GM21515 (cell line): ENCODE measurements at regions not wholly inside any gene's neighbourhood (a gene's known extent, or its start where the extent isn't known, plus 50 kb on each side); places are given as distances from the start of the nearest gene placed in this dataset.

Source experiments
- ATAC-seq: cut with Tn5 transposase; IDR thresholded peaks from one replicate; pipeline ENCODE4 v1.9.1; 2021; ENCODE audit not compliant: unreplicated experiment

DNA sequence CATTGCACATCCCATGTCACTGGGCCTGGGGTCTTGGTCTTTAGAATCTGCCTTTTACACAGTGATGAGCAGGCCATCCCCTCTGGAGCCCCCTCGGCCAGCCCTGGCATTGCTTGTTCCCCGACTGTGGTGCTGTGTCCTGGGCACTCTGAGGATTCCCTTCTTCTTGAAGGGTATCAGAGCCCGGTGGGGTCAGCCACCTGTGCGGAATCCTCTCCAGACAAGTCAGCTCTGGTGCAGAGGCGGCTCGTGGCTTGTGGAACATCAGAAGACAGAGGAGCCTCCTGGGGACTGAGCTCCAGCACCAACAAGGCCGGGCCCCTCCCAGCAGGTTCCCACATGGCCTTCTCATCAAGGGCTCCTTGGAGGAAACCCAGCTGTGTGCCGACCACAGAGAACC lies 57.9 kb upstream of the AJAP1 start:
- no peak for ATAC-seq

- no peak for ATAC-seq
Observed at GRCh38 chr1:4597020-4597419, 57.4 kb upstream of the AJAP1 start.

GRCh38 chr1:4598561-4598960 lies 55.8 kb upstream of the AJAP1 start:
- no peak for ATAC-seq

- no peak for ATAC-seq
Observed at GRCh38 chr1:4599521-4599920, 54.9 kb upstream of the AJAP1 start.

DNA sequence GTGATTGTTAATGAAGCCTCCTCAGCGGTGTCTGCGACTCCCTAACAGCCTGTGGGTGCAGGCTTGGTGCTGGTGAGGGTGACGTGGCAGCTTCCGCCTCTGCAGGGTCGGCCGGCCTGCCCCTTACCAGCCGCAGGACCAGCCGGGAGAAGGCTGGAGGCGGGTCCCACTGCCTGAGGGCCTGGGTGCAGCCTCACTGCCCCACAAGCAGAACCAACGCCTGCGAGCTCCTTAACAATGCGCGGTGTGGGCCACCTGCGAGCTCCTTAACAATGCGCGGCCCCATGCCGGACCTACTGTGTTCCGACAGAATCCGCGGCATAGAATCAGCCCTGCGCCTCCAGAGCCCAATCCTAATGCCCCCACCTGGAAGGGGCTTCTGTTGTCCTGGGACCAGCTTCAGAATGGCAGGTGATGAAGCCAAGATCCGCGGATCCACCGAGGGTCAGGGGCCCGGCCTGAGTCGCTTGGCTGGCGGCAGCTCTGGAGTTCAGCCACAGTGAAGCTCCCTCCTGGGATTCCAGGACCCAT lies 54.4 kb upstream of the AJAP1 start:
- no peak for ATAC-seq

DNA sequence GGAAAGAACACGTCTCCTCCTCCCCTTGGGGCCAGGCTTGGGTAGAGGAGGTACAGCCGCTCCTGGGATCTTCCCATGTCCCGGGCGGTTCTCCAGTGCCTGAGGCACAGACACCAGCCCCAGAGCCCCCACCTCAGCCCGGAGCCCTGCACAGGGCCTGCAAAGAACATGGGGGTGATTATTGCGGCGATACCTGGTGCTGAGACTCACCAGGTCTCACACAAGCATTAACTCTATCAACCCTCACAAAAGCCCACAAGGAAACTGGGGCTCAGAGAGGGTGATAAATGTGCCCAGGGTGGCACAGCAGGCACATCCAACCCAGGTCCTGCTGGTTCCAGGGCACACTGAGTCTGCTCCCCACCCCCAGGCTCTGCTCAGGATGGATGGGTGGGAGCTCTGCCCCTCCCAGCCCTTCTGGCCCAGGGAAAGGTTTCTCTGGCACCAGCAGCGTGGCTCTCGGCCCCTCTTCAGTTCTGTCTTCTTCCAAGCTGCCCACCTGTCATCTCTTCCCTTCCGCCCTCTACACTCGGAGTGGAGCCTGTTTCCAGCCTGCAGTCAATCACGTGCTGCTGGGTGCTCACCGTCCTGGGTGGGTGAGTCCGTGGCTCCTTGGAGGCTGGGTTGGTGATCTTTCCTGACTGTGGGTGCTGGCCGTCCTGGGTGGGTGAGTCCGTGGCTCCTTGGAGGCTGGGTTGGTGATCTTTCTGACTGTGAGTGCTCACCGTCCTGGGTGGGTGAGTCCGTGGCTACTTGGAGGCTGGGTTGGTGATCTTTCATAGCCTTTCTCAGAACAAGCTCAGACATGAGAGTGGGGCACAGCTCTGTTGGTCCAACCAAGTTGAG lies 53.6 kb upstream of the AJAP1 start:
- ATAC-seq, result no peak

GRCh38 chr1:4601941-4602340 lies 52.5 kb upstream of the AJAP1 start:
- no peak for ATAC-seq

DNA sequence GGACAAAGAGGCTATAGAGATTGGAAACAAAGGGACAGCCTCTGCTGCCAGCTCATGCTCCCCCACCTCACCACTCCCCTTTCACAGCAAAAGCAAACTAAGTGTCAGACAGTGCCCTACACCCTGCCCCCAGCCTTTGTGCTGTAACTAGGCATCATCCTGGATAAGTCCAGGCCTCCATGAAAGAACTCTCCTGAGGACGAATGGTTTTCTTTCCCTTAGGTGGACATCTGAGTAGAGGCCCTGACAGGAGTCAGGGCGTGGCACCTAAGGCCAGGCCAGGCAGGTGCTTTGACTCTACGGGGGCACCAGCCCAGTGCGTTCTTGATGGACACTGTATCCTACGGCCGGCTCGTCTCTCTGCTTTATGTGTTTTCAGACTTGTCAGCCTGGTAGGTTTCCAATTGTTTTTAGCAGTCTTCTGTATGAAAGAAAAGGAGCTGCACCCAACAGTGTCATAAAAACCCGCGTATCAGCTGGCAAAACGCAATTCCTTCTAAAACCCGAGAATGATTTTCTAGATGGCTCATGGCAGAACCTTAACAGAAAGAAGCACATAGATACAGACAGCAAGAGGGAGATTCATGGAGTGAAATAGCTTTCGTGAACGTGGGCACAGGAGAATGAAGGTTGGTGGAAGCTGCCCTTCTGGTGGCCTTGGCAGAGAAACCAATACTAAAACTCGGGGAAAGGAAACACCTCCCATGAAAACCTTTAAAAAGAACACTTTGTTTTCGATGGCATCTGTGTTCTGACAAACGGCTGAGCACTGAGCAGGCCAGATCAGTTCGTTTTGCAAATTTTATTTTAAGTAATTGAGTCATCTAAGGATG lies 51.7 kb upstream of the AJAP1 start:
- ATAC-seq, result no peak

DNA sequence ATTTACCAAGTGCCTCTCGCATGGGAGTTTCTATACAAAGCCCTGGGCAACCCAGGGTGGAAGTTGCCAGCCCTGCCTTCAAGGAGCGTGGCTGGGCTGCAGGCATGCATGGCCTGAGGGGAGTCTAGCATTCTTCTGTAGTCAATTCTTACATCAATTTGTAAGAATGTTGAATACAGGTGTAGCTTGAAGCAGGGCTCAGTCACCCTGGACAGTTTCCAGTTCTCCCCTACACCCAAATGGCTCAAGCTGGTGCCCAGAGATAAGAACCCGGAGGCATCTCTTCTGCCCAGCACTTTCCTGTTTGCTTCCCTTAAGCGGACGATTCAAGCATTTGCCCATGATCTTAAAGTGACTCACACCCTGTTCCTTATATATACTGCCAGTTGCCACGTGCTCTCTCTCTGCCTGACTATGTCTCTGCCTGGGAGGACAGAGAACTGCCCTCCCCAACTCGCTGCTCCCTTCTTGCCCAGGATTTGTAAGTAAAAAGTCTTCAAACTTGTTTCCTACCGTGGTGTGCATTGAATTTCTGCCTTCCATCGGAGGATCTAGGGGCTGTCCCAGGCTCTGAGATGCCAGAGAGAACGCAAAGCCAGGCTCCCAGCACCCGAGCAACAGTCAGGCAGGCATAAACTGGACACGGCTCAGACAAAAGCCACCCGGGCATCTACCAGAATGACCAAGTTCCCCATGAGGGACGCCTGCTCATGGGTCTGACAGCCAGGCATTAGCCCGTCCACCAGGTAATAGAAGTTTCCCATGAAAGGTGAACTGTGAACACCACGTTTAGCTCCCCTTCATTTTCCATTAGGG lies 50.9 kb upstream of the AJAP1 start:
- no peak for ATAC-seq
